HEK293T (cell line): ENCODE measurements at regions not wholly inside any gene's neighbourhood (a gene's known extent, or its start where the extent isn't known, plus 50 kb on each side); places are given as distances from the start of the nearest gene placed in this dataset.

Source experiments
- ARNT ChIP-seq: fragments of 450-650 bp; IDR thresholded peaks from 2 replicates; pipeline ENCODE4 v1.6.1; 2017; ENCODE audit warnings: mild to moderate bottlenecking
- BHLHE40 ChIP-seq: fragments of 450-650 bp; IDR thresholded peaks from 2 replicates; pipeline ENCODE4 v1.6.1; 2016; ENCODE audit warnings: mild to moderate bottlenecking, moderate library complexity, borderline replicate concordance
- FOXK2 ChIP-seq: fragments of 450-650 bp; IDR thresholded peaks from 2 replicates; pipeline ENCODE4 v1.6.1; 2016; ENCODE audit warnings: mild to moderate bottlenecking
- FOXM1 ChIP-seq: fragments of 450-650 bp; IDR thresholded peaks from 2 replicates; pipeline ENCODE4 v1.6.1; 2017; ENCODE audit warnings: mild to moderate bottlenecking, borderline replicate concordance
- HDGF ChIP-seq: fragments of 450-650 bp; IDR thresholded peaks from 2 replicates; pipeline ENCODE4 v1.6.1; 2017; ENCODE audit warnings: antibody characterized with exemption, borderline replicate concordance
- L3MBTL2 ChIP-seq: fragments of 450-650 bp; conservative IDR thresholded peaks from 2 replicates; pipeline ENCODE4 v1.6.1; 2016; ENCODE audit warnings: mild to moderate bottlenecking
- SP1 ChIP-seq: fragments of 450-650 bp; IDR thresholded peaks from 2 replicates; pipeline ENCODE4 v1.6.1; 2017
- TARDBP ChIP-seq: fragments of 450-650 bp; IDR thresholded peaks from 2 replicates; pipeline ENCODE4 v1.6.1; 2016
- ZNF384 ChIP-seq: fragments of 450-650 bp; IDR thresholded peaks from 2 replicates; pipeline ENCODE4 v1.6.1; 2016

DNA sequence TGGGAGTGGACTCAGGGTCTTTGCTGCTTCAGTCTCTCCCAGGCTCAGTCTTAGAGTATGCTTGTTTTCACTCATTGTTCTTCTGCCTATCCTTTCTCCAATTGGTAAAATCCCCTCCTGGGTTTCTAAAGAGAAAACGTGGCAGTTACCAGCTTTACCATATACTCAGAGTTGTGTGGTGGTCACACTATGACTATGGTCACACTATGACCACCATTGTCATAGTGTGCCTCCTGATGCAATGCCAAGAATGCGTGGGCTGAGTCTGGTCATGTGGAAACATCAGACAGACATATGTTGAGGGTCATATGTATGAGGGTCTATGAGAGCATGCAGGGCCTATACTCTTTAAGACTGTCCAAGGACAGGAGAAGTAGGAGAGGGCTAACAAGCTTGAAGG, 326.5 kb upstream of the PRR16 start:
- TF ChIP-seq FOXM1 (no peak), FOXK2 (no peak), TARDBP (no peak), SP1 (no peak), ARNT (no peak), ZNF384 (no peak), L3MBTL2 (no peak), HDGF (no peak), BHLHE40 (no peak)
